RCC 7860 (cell line): ENCODE measurements at regions not wholly inside any gene's neighbourhood (a gene's known extent, or its start where the extent isn't known, plus 50 kb on each side); places are given as distances from the start of the nearest gene placed in this dataset.

Source experiments
- DNase-seq: peaks from one replicate; pipeline ENCODE4 v3.0.0-alpha.2; 2015; ENCODE audit warnings: low spot score
- FAIRE-seq: peaks from 2 replicates; lab custom pipeline; 2012; peaks lifted over from hg19 to GRCh38; lab: Jason Lieb, UNC

- FAIRE-seq, result no peak
Measured at GRCh38 chrX:39883666-39884065, 214.1 kb downstream of the BCOR start.

GRCh38 chrX:39886282-39886681 is 211.5 kb downstream of the BCOR start:
- no peak for DNase-seq

More at GRCh38 chrX:39883666-39884065, 214.1 kb downstream of the BCOR start:
- DNase-seq, result no peak

GRCh38 chrX:39888730-39889129 is 209.0 kb downstream of the BCOR start:
- DNase-seq (no peak), FAIRE-seq (no peak)

More at GRCh38 chrX:39886282-39886681, 211.5 kb downstream of the BCOR start:
- FAIRE-seq, result no peak

- FAIRE-seq, result no peak
- no peak for DNase-seq
Measured at GRCh38 chrX:39889704-39890103, 208.1 kb downstream of the BCOR start.

- DNase-seq, result no peak
- FAIRE-seq, result no peak
Measured at GRCh38 chrX:39890807-39891206, 207.0 kb downstream of the BCOR start.

- FAIRE-seq (no peak), DNase-seq (no peak)
Measured at GRCh38 chrX:39891781-39892180, 206.0 kb downstream of the BCOR start.

- FAIRE-seq (no peak), DNase-seq (no peak)
Measured at GRCh38 chrX:39893417-39894338, 204.1 kb downstream of the BCOR start.

GRCh38 chrX:39894683-39895082 is 203.1 kb downstream of the BCOR start:
- DNase-seq, result no peak
- FAIRE-seq, result no peak

- DNase-seq, result peak; percentile 66
- FAIRE-seq, result peak; percentile 82
Measured at GRCh38 chrX:39895218-39896110, 202.3 kb downstream of the BCOR start.

GRCh38 chrX:39896951-39897740 is 200.6 kb downstream of the BCOR start:
- FAIRE-seq (no peak), DNase-seq (peak; percentile 16)

- FAIRE-seq (no peak), DNase-seq (no peak)
Measured at GRCh38 chrX:39897741-39898097, 200.0 kb downstream of the BCOR start.

GRCh38 chrX:39898147-39898546 is 199.6 kb downstream of the BCOR start:
- FAIRE-seq, result no peak
- no peak for DNase-seq

- DNase-seq (no peak), FAIRE-seq (no peak)
Measured at GRCh38 chrX:39899059-39899458, 198.7 kb downstream of the BCOR start.

GRCh38 chrX:39899856-39900776 is 197.6 kb downstream of the BCOR start:
- FAIRE-seq (no peak), DNase-seq (no peak)

- DNase-seq (no peak), FAIRE-seq (no peak)
Measured at GRCh38 chrX:39900777-39901170, 197.0 kb downstream of the BCOR start.

- peak; percentile 3 for DNase-seq
Measured at GRCh38 chrX:39903343-39903742, 194.4 kb downstream of the BCOR start.

GRCh38 chrX:39903937-39904336 is 193.8 kb downstream of the BCOR start:
- FAIRE-seq (peak; percentile 87), DNase-seq (peak; percentile 55)

More at GRCh38 chrX:39903343-39903742, 194.4 kb downstream of the BCOR start:
- FAIRE-seq, result no peak

GRCh38 chrX:39904816-39905537 is 192.8 kb downstream of the BCOR start:
- no peak for FAIRE-seq
- no peak for DNase-seq

GRCh38 chrX:39905538-39905891 is 192.2 kb downstream of the BCOR start:
- FAIRE-seq, result no peak

More at GRCh38 chrX:39905538-39905891, 192.2 kb downstream of the BCOR start:
- DNase-seq, result peak; percentile 6
